Neural crest cell (in vitro differentiated cells): ENCODE measurements at regions not wholly inside any gene's neighbourhood (a gene's known extent, or its start where the extent isn't known, plus 50 kb on each side); places are given as distances from the start of the nearest gene placed in this dataset.

Source experiments
- DNase-seq: peaks from one replicate; pipeline ENCODE4 v3.0.0; 2021; ENCODE audit warnings: low read depth, mixed read lengths, low spot score
- H3K27ac Mint-ChIP-seq: one replicate; pipeline ENCODE4 v1.8.0; 2021; ENCODE audit warnings: mild to moderate bottlenecking, mixed read lengths; ENCODE audit not compliant: unreplicated experiment
- H3K27me3 Mint-ChIP-seq: 2 replicates; pipeline ENCODE4 v1.8.0; 2021; ENCODE audit warnings: low read depth, mild to moderate bottlenecking, mixed read lengths
- H3K36me3 Mint-ChIP-seq: 2 replicates; pipeline ENCODE4 v1.8.0; 2021; ENCODE audit warnings: low read depth, mild to moderate bottlenecking, mixed read lengths
- H3K4me1 Mint-ChIP-seq: 2 replicates; pipeline ENCODE4 v1.8.0; 2021; ENCODE audit warnings: mixed read lengths
- H3K4me3 Mint-ChIP-seq: one replicate; pipeline ENCODE4 v1.8.0; 2021; ENCODE audit warnings: mild to moderate bottlenecking, mixed read lengths
- H3K9me3 Mint-ChIP-seq: 2 replicates; pipeline ENCODE4 v1.8.0; 2021; ENCODE audit warnings: mixed read lengths
- CTCF ChIP-seq: fragments of 200-600 bp; sonication (generic); conservative IDR thresholded peaks from 2 replicates; pipeline ENCODE4 v1.5.0; 2021; ENCODE audit warnings: antibody characterized with exemption, mild to moderate bottlenecking

- Mint-ChIP-seq H3K27ac (no peak overlapping the region), H3K27me3 (no peaks in the 10 kb centered on the region)
- DNase-seq = no peak
Measured at GRCh38 chr15:70344666-70345065, 246.9 kb upstream of the TLE3 start.

GRCh38 chr15:70343961-70344621, 246.4 kb upstream of the TLE3 start:
- no peak for DNase-seq
- no peak for TF ChIP-seq CTCF
- Mint-ChIP-seq H3K4me3 (no peak overlapping the region), H3K27me3 (no peaks in the 10 kb centered on the region), H3K4me1 (peaks cover 22% of the 10 kb centered on the region), H3K36me3 (no peaks in the 10 kb centered on the region), H3K9me3 (no peaks in the 10 kb centered on the region), H3K27ac (no peak overlapping the region)

More at GRCh38 chr15:70344666-70345065, 246.9 kb upstream of the TLE3 start:
- TF ChIP-seq CTCF = no peak
- H3K36me3 Mint-ChIP-seq = no peaks in the 10 kb centered on the region
- H3K4me3 Mint-ChIP-seq = no peak overlapping the region
- no peaks in the 10 kb centered on the region for H3K9me3 Mint-ChIP-seq
- peaks cover 23% of the 10 kb centered on the region for H3K4me1 Mint-ChIP-seq

- Mint-ChIP-seq H3K9me3 (no peaks in the 10 kb centered on the region), H3K27ac (no peak overlapping the region), H3K27me3 (no peaks in the 10 kb centered on the region), H3K4me1 (peaks cover 17% of the 10 kb centered on the region), H3K36me3 (no peaks in the 10 kb centered on the region), H3K4me3 (no peak overlapping the region)
- no peak for DNase-seq
- no peak for TF ChIP-seq CTCF
Measured at GRCh38 chr15:70342554-70343548, 245.1 kb upstream of the TLE3 start.

- TF ChIP-seq CTCF = no peak
- H3K27me3 Mint-ChIP-seq = no peaks in the 10 kb centered on the region
- no peak overlapping the region for H3K27ac Mint-ChIP-seq
- no peak for DNase-seq
- H3K36me3 Mint-ChIP-seq = no peaks in the 10 kb centered on the region
- no peak overlapping the region for H3K4me3 Mint-ChIP-seq
- no peaks in the 10 kb centered on the region for H3K9me3 Mint-ChIP-seq
- H3K4me1 Mint-ChIP-seq = peaks cover 17% of the 10 kb centered on the region
Measured at GRCh38 chr15:70342141-70342540, 244.4 kb upstream of the TLE3 start.

DNA sequence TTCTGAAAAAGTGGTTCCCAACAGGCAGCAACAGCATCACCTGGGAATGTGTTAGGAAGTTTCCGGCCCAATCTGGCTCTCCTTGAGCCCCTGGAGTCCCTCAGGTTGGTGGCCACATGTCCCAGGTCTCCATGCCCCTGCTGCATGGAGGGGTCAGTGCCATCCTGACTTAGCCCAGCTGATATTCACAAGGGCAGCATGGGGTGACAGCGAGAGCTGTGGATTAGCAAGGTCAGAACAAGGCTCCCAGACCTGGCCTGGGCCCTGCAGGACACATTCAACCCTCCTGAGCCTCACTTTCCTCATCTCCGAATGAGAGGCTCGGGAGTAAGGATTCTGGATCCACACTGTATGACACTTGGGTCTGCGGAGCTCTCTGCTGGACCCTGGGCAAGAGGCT, 243.8 kb upstream of the TLE3 start:
- Mint-ChIP-seq H3K27me3 (no peaks in the 10 kb centered on the region), H3K36me3 (peaks cover 2% of the 10 kb centered on the region), H3K4me1 (peaks cover 17% of the 10 kb centered on the region), H3K4me3 (no peak overlapping the region), H3K9me3 (no peaks in the 10 kb centered on the region), H3K27ac (no peak overlapping the region)
- TF ChIP-seq CTCF = no peak
- no peak for DNase-seq
